ENCODE measurements at regions not wholly inside any gene's neighbourhood (a gene's known extent, or its start where the extent isn't known, plus 50 kb on each side); places are given as distances from the start of the nearest gene placed in this dataset.
"Not testable (repeated sequence)": the region's sequence is repeated elsewhere in the genome, so short reads cannot be mapped to it uniquely, and the experiment has no call there.

GRCh38 chr4:155011163-155011780 lies 197.2 kb upstream of the NPY2R start:
- ATAC-seq (no peak), DNase-seq (ENCODE audit: missing footprints) (no peak)
- intact Hi-C loops (cut with DNase I): no loop called here

DNA sequence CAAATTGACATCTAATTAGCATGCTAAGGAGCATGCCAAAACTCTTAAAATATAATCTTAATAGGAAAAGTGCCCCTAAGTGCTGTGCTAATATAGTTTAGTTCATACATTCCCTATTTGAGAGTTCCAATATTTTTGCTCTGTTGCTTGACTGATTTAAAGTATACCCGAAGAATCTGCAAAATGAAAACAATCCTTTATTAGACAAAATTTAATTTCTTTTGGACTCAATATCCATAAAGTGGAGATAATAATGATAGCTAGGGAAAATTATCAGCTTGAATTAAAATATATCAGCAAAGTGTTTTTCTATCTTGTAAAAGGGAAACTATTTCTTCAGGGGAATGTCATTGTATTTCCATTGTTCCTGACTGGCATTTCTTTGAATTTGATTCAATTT lies 196.0 kb upstream of the NPY2R start:
- DNase-seq (ENCODE audit: missing footprints) (no peak), ATAC-seq (no peak)
- intact Hi-C loops (cut with DNase I): no loop called here

DNA sequence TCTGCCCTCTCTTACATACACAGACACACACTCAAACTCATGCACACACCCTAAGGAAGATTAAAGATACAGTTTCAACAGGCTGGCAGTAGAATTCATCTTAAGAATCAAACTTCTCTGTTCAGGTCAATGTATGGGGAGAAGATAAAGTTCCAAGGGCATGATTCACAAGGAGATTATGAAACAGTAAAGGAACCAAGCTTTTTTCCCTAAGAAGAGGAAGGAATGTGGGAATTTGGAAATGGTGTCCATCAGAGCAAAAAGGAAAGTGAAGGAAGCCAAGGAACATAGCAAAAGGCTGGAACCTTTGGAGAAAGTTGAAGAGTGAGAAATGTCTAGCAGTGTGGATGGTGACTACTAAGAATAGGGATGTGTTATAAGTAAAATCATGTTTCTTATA lies 191.0 kb upstream of the NPY2R start:
- intact Hi-C loops (cut with DNase I): no loop called here
- DNase-seq (ENCODE audit: missing footprints) (no peak), ATAC-seq (no peak)

- ATAC-seq (no peak), DNase-seq (ENCODE audit: missing footprints) (no peak)
- intact Hi-C loops (cut with DNase I): no loop called here
Measured at GRCh38 chr4:155025762-155026457, 182.5 kb upstream of the NPY2R start.

GRCh38 chr4:155026715-155027114 lies 181.7 kb upstream of the NPY2R start:
- DNase-seq (ENCODE audit: missing footprints): no peak
- no peak for ATAC-seq
- intact Hi-C loops (cut with DNase I): no loop called here

DNA sequence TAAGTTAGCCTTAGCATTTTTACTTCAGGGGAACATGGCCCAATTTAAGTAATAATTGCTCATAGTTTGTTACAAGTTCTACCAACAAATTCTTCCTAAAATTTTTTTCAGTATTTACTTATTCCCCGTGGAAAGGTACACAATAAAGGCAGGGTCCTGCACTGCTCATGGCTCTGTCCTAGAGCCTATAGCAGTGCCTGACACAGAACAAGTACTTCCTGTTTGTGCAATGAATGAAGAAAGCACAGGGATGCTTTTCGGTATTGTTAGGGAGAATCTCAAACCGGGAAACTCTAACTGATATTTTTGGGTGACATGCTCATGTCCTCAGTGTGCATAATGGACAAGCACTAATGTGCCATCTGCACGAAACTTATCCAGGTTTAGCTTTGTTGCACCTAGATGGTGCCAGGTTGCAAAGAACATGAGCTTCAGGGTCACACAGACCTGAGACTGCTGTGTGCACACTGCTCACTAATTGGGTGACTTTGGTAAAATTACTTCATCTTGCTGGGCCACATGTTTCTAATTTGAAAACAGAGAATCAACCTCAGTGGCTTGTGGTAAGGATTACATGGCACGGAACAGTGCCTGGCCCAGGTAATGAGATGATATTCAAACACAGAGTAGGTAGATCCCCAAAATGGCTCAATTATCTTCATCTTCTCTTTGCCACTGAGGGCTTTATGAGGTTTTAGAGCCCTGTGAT lies 175.8 kb upstream of the NPY2R start:
- ATAC-seq (no peak), DNase-seq (ENCODE audit: missing footprints) (no peak)
- intact Hi-C loops (cut with DNase I): no loop called here

DNA sequence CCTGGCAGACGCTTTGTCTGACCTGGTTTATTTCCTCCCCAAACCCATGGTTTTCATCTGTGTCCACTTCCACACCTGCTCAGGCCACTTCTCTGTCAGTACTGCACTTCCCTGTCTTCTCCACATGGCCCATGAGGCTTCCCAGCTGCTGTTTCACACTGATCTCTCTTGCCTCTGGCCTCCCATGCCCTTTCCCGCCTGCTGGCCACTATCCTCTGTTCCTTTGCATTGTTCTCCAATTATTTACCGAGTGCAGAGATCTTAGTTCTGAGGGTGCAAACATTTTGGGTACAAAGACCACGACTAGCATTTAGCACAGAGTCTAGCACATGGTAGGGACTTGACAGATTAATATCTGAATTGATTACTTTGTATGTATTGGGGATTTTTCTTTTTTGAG lies 174.8 kb upstream of the NPY2R start:
- ATAC-seq (no peak), DNase-seq (ENCODE audit: missing footprints) (no peak)
- intact Hi-C loops (cut with DNase I): no loop called here

GRCh38 chr4:155037031-155037430 lies 171.4 kb upstream of the NPY2R start:
- intact Hi-C loops (cut with DNase I): no loop called here
- DNase-seq (ENCODE audit: missing footprints) (no peak), ATAC-seq (no peak)

GRCh38 chr4:155038459-155038858 lies 170.0 kb upstream of the NPY2R start:
- intact Hi-C loops (cut with DNase I): no loop called here
- DNase-seq (ENCODE audit: missing footprints) (no peak), ATAC-seq (no peak)

DNA sequence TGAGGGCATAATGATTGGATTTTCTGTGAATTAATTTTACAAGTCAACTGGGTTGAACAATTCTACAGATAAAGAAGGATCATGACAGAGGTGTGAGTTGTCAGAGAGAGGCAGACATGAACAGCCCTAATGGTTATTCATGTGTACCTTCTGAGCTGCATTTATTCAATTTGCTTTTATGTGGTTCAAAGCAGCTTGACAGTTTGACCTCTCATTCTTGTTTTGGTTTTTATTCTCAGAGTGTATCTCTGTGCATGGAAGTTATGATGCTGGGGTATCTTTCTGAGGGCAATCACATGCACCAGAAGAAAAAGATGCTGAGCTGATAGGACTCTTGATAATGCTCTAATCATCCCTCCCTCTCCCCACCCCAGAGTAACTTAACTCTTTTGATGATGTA lies 169.3 kb upstream of the NPY2R start:
- DNase-seq (ENCODE audit: missing footprints) (no peak), ATAC-seq (no peak)
- intact Hi-C loops (cut with DNase I): no loop called here

DNA sequence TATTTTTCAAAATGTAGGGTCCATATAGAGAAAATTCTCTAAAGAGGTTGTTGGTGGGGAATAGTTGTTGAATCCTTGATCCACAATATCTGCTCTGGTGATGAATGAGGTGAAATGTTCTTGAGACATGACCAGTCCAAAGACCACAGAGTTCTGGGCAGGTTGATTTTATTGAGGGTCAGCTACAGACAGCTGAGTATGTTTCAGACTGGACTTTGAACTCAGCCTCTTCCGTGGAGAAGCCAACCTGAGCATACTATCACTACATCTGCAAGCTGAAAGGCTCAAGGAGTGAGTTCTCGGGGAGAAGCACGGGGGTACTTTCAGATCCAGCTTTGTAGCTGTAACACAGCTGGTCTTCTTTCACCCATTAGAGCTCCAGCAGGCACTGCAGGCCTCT lies 168.4 kb upstream of the NPY2R start:
- DNase-seq (ENCODE audit: missing footprints) (no peak), ATAC-seq (no peak)
- intact Hi-C loops (cut with DNase I): no loop called here

GRCh38 chr4:155042014-155042413 lies 166.4 kb upstream of the NPY2R start:
- ATAC-seq (no peak), DNase-seq (ENCODE audit: missing footprints) (no peak)
- intact Hi-C loops (cut with DNase I): no loop called here

DNA sequence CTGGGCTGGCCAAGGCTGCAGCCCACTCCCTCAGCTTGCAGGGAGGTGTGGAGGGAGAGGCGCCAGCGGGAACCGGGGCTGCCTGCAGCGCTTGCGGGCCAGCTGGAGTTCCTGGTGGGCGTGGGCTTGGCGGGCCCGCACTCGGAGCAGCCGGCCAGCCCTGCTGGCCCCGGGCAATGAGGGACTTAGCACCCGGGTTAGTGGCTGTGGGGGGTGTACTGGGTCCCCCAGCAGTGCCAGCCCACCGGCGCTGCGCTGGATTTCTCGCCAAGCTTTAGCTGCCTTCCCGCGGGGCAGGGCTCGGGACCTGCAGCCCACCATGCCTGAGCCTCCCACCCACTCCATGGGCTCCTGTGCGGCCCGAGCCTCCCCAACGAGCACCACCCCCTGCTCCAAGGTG lies 164.2 kb upstream of the NPY2R start:
- intact Hi-C loops (cut with DNase I); DNase-seq (ENCODE audit: missing footprints); ATAC-seq: not testable (repeated sequence)

DNA sequence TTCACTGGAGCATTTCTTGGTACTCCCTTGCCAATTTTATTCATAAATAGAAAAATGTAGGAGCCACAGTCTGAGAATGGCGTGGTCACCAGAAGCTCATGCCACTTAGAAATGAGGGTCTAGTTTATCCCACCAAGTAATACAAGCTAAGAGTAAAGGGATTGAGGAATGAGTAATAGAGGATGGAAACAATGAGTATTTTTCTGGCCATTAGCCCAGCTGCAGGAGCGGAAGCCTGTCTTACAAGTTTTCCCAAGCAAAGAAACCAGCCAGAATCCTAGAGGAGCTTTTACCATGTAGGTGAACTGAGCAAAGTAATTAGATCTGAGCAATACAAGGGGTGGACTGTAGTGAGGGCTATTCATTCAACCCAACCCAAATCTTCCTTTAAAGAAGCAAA lies 160.7 kb upstream of the NPY2R start:
- no peak for DNase-seq (ENCODE audit: missing footprints)
- intact Hi-C loops (cut with DNase I): no loop called here
- ATAC-seq: no peak

GRCh38 chr4:155054042-155054441 lies 154.4 kb upstream of the NPY2R start:
- DNase-seq (ENCODE audit: missing footprints); ATAC-seq; intact Hi-C loops (cut with DNase I): not testable (repeated sequence)

DNA sequence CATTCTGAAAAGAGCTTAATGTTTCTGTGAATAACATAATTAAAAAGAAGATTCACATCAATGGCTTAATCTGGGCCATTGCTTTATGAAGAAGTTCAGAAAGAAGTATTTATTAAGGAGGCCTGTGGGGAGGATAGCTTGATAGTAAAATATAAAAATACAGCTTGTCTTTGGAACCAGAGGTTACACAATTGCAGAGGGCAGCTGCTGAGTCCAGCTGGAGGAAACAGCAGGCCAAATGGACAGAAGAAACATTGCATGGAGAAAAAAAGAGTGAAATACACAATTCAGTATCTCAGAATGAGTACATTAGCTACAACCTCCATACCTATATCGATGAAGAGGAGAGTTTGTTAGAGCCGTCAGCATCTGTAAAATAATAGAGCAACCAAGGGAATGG lies 148.0 kb upstream of the NPY2R start:
- intact Hi-C loops (cut with DNase I): no loop called here
- ATAC-seq: peak; percentile 62

GRCh38 chr4:155060873-155061272 lies 147.6 kb upstream of the NPY2R start:
- intact Hi-C loops (cut with DNase I): no loop called here
- ATAC-seq (no peak), DNase-seq (ENCODE audit: missing footprints) (no peak)

More for the DNA sequence above, 148.0 kb upstream of the NPY2R start:
- no peak for DNase-seq (ENCODE audit: missing footprints)

DNA sequence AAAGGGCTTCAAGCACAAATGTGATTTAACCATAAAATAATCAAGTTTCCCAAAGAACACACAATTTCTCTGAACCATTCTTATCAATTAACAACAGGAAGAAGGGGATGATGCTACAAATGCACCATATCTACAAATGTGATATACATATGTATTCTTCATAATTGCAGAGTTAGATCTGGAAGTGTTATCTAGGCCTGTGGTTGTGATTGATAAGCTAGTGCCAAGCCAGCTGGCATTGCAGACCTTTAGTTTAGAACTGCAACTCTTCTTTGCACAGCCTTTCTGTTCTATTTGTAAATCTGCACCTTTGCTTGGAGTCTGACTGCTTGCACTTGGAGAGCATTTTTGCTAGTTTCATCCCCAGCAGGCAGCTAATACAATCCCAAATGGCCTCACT lies 145.5 kb upstream of the NPY2R start:
- intact Hi-C loops (cut with DNase I): no loop called here
- DNase-seq (ENCODE audit: missing footprints): no peak
- no peak for ATAC-seq

GRCh38 chr4:155064934-155065333 lies 143.5 kb upstream of the NPY2R start:
- DNase-seq (ENCODE audit: missing footprints); ATAC-seq; intact Hi-C loops (cut with DNase I): not testable (repeated sequence)

- ATAC-seq: no peak
Measured at GRCh38 chr4:155066871-155067270, 141.6 kb upstream of the NPY2R start.

More at GRCh38 chr4:155066871-155067270, 141.6 kb upstream of the NPY2R start:
- intact Hi-C loops (cut with DNase I): no loop called here
- no peak for DNase-seq (ENCODE audit: missing footprints)
